ENCODE measurements at regions not wholly inside any gene's neighbourhood (a gene's known extent, or its start where the extent isn't known, plus 50 kb on each side); places are given as distances from the start of the nearest gene placed in this dataset.

DNA sequence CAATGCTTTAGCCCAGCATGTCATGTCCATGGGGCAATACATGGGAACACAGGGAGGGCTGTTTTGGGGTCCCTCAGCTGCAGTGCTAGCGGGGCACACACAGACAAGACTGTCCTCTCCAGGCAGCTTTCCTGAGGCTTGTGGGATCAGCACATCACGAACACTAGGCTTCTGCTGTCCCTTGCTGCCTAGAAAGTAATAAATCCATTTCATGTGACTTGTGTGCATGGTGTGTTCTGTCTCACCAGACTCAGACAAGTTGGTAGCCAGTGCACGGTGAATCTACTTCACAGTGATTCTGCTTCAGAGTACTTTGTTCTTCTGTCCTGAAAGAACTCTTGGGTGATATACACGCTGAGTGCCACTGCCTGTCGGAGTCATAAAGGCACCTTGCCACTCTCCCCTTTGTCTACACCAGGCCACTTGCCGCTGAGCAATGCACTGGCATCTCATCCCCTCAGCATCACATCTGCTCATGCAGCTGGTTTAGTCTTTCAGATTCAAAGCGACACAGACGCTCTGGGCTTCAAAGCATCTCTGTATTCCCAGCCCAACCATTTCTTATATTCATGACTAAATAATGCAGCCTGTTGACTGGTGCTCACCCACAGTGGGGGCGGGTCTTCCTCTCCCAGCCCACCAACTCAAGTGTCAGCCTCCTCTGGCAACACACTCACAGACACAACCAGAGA, 95.2 kb upstream of the COX10 start:
- DNase-seq (ENCODE audit: extremely low read depth, low read depth) = no peak

DNA sequence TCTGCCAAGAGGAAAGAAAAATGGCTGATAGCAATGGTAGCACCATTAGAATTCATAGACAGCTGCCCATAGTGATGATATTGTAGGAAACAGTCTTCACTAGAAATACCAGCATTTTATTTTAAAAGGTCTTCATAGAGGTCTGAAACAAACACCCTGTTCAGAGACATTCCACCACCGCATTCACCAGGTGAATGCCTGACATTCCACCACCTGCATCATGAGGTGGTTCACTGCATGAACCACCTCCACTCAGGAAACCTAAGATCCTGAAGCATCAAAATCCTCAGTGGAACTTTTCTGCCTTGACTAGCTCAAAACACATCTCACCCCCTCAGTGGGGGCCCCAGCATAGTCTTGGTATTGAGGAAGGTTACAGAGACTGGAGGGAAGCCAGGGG, 91.5 kb upstream of the COX10 start:
- DNase-seq (ENCODE audit: extremely low read depth, low read depth) = no peak

DNA sequence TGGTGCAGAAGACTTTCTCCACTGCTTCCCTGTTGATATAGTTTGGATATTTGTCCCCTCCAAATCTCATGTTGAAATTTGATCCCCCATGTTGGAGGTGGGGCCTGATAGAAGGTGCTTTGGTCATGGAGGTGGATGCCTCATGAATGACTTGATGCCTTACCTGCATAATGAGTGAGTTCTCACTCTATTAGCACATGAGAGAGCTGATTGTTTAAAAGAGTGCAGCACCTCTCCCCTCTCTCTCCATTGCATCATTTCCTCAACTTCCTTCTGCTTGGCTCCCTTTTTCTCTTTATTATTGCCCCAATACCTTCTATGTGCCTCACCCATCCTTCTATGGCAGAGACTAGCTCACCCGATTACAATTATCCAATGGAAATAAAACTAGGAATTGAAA, 90.8 kb upstream of the COX10 start:
- DNase-seq (ENCODE audit: extremely low read depth, low read depth) = no peak

DNA sequence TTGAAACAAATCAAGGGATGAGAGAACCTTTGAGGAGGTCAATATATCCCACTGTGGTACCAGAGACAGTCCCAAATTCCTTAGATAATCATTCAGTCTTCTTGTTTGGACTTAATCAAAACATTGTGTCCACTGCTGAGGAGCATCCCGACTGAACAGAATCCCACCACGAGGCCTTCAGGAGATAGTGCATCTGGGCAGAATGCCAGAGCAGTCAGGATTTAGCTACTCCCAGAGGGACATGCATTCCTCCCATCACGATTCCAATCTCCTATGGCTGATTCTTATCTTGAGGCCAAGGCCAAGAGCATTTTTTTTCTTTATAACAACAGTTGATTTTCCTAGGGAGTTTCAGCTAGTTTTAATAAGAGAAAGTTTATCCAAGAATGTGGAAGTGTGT, 87.4 kb upstream of the COX10 start:
- no peak for DNase-seq (ENCODE audit: extremely low read depth, low read depth)

DNA sequence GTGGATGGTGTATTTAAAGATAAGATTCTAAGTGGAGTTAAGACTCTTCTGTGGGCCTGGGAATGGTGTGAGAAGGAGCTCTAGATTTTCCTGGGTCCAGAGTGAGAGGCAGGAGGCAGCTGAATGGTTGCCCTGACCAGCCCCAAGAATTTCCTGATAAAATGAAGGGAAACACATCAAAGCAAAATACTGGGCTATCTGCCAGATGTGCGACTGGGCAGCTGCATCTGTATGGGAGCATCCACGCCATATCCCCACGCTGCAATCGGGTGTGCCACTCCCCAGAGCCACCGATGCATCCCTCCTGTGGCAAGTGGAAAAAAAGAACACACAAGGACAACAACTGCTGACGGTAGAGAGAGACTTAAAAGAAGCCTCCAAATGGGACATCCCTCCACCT, 84.3 kb upstream of the COX10 start:
- no peak for DNase-seq (ENCODE audit: extremely low read depth, low read depth)

DNA sequence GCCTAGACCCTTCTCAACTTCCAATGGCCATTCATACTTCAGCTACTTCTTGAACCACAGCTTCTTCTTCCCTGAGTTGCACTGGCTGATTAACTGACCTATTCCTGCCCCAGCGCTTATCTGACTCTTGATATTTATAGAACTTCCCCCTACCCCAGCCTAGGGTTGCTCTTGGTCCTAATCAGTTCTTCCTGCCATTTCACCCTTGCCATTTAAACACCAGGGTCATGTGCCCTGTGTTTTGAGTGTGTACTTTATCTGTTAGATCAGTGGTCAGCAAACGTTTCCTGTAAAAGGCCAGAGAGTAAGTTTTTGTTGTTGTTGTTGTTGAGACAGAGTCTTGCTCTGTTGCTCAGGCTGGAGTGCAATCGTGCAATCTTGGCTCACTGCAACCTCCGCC, 82.4 kb upstream of the COX10 start:
- DNase-seq (ENCODE audit: extremely low read depth, low read depth) = no peak

DNA sequence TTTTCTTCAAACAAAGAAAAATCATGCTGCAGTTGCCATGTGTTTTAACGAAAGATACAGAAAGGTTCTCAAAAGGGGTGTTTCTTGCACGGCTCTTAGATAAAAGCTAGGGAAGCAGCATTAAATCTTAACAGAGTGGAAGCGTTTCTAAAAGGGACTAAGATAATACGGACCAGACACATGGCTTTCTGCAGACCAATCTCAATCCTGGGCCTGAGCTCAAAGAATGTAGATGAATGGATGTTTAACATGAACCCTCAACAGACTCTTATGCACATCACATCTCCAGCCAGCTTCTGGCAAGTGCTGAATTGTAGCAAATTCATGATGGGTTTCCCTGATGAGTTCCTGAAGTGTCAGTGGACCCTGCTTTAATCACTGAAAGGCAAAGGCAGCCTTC, 80.2 kb upstream of the COX10 start:
- no peak for DNase-seq (ENCODE audit: extremely low read depth, low read depth)

DNA sequence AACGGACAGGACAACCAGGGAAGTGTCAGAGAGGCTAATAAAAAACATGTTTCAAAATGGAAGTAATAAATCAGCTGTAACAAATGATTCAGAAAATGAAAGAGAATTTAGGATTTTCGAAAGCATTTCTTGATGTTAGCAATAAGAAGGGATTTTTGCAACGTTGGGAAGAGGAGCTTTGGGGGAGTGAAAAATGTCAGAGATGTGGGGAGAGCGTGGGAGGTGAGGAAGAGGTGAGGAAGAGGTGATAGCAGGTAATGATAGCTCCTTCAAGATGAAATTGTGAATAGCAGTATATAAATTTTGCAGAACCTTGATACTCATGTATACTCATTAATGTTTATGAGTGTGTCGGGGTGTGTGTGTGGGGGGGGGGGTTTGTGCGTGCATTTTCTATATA, 76.2 kb upstream of the COX10 start:
- no peak for DNase-seq (ENCODE audit: extremely low read depth, low read depth)

DNA sequence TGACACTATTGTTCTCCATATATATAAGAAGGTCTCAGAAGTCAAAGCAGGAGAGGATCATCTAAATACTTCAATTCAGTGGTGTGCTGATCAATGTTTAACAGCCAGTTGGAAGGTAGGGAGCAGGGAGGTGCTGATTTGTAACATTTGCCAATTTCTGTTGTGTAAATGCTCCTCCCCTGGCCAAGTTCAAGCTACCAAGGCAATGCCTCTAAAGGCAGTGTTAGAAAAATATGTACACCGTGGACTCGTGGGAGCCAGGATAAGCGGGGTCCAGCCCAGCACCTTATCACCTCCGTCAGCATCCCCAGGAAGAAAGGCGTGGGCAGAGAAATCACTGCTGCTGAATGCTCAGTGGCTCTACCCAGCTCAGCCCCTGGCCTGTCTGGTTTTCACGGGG, 75.3 kb upstream of the COX10 start:
- DNase-seq (ENCODE audit: extremely low read depth, low read depth) = no peak

DNA sequence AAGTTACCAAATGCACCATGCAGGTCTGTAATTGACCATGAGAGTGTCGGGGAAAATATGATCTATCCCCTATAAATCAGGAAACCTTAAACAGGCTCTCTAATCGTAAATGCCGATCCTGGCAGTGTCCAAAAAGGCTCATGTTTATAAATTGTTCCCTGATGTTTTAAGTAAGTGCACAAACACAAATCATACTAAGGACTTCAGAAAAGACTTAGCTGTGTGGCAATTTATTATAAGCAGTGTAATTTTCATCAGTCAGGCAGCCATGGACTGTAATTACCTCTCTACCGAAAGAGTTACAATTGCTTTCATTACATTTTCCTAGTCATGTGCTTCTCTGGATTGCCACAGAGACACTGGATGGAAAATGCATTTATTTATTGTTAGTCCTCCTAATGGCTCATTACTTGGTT, 73.4 kb upstream of the COX10 start:
- no peak for DNase-seq (ENCODE audit: extremely low read depth, low read depth)

DNA sequence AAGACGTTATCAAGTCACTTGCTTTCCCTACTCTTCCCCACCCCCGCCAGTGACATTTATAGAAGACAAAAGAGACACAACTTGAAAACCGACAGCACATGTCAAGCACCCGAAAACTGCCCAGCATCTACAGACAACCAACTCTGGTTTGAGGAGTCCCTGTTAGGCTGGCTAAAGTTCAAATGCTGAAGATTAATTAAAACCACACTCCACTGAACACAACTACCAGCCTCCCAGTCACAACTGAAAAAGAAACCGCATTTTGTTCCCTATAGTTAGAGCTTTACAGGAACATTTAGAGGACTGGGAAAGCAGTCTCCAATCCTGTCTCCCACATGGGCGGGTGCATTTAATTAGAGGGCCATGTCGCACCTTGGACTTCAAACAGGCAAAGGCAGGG, 73.0 kb upstream of the COX10 start:
- DNase-seq (ENCODE audit: extremely low read depth, low read depth) = no peak

DNA sequence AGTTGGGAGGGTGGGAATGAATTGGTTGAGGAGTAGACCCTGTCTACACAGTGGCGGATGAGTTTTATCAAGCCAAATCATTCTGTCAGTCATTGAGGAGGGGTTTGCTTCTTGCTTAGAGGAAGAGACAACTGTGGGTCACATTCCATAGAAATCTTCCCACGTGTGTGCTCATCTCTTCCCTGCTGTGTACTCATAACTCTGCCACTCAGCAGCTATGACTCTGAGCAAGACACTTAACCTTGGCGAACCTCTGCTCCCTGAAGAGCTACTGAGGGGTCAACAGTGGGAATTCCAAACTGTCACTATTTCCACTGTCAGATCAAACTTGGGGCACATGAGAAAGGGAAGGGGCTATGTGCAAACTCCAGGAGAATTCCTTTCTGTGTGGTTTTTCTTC, 72.6 kb upstream of the COX10 start:
- DNase-seq (ENCODE audit: extremely low read depth, low read depth) = no peak

DNA sequence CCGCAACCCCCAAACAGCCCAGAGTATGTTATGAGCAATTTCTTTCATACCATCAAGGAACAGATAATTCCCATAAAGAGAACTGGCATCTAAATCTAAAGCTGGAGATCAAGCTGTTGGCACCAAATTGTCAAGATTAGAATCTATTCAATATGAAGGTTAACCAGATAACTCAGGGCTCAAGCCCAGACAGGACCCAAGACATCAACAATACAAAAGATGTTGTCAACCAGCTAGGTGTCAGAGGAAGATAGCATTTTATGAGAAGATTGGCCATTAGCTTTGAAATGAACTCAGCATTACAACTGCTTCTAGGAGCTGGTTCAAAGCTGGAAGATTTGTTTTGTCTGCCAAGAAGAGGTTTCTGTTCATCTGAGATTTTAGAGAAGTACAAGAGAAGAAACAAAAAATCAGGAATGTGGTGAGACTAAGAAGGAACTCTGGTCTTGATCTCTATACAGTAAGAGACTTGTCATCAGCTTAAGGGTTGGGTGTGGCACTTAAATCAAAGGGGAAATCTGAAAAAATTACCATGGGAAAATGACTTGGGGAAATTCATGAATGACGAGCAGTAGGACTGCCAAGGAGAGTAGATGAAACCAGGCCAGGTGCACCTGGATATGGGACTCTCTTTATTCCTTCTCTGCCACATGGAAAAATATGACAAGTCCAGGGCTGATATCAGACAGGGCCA, 64.2 kb upstream of the COX10 start:
- no peak for DNase-seq (ENCODE audit: extremely low read depth, low read depth)

DNA sequence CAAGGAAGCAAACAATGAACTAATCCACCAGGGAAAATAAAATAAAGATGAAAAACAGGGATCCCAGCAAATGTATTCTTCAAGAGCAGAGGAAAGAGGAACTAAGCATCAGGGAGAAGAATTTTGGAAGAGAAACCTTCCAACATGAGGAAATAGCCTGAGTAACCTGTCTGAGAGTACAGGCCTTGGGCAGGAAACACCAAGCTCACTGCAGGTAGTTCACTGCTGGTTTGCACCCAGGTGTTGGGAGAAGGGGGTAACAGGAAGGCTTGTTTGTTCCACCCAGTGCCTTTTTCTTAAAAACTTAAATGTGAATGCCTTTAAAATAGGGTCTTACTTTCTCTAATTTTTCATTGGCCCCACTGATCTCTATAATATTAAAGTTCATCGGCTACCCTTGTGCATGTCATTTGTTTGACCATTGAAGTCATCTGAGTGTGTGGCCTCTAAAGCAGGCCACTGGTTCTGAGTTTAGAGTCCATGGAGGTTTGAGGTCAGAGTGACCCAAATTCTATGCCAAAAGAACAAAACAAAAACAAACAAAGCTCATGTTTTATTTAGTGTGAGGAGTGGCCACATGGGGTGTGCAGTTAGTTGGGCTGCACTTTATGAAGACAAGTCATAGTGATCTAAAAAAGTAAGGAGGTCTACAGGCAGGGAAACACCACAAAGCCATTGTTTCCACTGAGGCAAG, 62.9 kb upstream of the COX10 start:
- DNase-seq (ENCODE audit: extremely low read depth, low read depth) = no peak

DNA sequence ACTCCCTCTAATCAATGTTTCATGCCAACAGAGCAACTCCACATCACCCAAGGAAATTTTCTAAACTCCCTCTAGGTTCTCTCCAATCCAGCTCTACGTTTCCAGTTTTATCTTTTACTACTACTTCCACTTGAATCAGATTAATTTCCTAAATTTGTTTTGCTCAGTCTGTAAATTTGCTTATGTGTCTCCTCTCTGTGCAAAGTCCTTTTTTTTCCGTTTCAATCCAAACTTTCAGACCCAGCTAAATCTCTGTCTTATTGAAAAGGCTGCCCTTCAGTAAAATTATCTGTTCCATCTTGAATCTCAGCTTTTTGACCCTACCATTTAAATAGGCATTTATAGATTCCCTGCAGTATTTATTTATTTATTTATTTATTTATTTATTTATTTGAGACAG, 61.4 kb upstream of the COX10 start:
- no peak for DNase-seq (ENCODE audit: extremely low read depth, low read depth)

DNA sequence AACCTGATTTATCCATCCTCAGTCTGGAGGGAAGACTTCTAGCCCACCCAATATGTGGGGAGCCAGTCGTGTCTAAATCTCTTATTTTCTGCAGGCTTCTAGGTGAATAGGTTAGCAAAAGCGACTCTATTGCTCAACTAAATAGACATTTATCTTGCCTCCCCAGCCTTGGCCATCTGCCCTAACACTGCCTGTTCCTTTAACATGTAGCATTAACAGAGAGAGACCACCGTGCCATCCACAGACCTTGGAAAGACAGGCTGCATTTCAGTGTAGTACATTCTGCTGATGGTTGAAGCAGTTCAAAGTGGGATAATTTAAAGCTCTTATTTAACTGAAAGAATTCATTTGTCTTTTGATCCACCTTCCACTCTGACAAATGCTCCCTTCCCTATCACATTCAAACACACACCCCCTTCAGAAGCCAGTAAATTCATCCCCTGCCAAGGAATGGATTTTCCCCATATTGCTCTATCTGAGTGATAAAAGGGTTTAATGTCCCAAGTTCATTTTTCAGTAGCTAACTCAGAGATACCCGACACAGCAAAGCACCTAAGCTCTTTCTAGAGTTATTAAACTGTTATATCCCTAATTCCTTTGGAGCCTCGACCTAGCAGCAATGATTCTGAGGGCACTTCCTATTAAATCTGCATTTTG, 58.1 kb upstream of the COX10 start:
- DNase-seq (ENCODE audit: extremely low read depth, low read depth) = no peak

DNA sequence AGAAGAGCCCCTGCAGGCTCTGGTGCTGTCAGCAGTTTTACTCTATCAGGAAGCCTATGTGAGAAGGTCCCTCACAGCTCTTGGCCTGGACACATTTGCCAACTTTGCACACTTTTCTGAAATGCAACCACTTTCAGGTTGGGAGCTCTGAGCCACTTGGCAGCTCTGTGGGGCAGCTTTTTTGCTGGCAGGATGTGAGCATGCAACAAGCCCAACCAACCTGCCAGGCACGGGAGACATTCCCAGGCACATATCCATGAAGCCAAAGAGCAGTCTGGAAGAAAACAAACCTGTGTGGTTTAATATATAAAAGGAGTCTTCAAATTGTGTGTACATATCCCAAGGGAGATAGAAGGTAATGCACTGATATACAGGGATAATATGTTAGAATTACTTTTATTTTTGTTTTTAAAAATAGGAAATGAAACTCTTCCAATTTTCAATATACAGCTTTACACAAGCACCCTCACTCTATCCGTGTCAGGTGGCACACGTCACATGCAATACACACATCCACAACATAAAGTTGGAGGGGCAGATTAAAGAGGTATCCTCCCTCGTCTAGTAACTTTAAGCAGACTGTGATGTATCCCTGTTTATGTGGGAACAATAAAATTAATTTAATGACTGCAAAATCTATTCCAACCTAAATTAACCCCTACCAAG, 57.4 kb upstream of the COX10 start:
- DNase-seq (ENCODE audit: extremely low read depth, low read depth) = no peak

DNA sequence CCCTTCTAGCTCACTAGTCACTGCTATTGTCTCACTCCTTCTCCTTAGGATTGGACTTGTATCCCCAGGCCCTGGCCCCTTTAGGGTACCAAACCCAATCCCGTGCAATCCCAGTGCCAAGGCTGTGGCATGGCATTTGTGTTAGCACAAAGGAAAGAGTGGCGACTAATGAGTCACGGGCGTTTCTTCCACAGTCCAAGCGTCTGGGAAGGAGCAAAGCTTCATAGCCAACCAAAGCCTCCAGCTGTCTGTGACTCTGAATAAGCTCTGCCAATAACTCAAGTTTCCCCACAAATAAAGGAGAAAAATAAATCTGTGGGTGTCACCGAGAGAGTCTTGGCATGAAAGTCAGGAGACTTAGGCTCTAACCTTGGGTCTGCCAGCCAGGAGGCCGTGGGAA, 54.6 kb upstream of the COX10 start:
- DNase-seq (ENCODE audit: extremely low read depth, low read depth) = no peak

DNA sequence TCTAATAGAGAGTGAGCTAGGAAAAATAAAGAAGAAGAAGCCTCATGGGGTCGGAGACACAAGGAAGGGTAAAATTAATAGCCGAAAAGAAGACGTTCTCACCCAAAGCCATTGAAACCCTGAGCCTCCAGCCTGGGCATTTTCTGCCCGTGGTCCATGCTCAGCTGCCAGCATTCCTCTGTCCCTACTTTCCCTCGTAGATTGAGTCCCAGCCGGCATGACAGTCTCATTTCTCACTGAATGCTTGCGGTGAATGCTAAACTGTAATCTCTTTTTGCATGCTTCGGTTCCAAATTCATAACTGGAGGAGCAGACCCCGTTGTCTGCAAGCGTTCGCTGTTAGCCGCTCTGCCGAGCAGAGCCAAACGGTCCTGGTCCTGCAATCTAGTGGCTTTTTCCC, 54.0 kb upstream of the COX10 start:
- no peak for DNase-seq (ENCODE audit: extremely low read depth, low read depth)

DNA sequence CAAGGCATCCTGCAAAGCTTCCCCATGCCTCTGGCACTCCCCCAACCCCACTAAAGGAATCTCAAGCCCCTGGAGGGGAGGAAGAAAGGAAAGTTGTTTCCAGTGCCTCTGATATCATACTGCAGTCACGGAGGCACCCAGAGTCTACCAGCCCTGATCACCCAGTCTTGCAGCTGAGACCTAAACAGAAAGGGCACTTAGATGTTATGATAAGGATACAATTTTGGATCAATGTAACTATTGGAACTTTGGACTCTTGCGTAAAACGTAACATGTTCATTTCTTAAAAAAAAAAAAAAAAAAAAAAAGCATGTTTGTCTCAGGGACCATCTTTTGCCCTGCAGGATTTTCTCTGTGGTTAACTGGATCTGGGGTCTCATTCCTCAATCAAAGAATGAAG, 52.4 kb upstream of the COX10 start:
- no peak for DNase-seq (ENCODE audit: extremely low read depth, low read depth)
